ELF-1 (cell line): ENCODE measurements at regions not wholly inside any gene's neighbourhood (a gene's known extent, or its start where the extent isn't known, plus 50 kb on each side); places are given as distances from the start of the nearest gene placed in this dataset.

Source experiments
- DNase-seq: peaks from one replicate; pipeline ENCODE4 v3.0.0-alpha.2; 2016; ENCODE audit warnings: low read depth, low spot score

DNA sequence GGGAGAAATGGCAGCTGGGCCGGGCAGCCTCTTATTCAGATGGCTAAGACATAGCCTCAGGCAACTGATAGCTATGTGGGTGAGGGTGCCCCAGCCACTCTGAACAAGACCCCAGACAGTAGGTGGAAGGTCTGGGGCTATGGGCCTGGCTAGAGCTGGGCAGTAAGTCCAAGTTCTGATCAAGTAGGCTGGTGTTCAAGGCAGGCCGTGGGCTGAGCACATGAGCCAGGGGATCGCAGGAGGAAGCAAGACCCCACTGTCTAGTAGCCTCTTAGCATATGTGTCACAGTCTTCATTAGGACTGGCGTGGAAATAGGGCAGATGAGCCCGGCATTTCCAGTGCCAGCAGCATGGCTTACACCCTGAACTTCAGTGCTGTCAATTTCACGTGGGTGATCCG lies 192.1 kb downstream of the ADAMTS15 start:
- DNase-seq, result no peak

DNA sequence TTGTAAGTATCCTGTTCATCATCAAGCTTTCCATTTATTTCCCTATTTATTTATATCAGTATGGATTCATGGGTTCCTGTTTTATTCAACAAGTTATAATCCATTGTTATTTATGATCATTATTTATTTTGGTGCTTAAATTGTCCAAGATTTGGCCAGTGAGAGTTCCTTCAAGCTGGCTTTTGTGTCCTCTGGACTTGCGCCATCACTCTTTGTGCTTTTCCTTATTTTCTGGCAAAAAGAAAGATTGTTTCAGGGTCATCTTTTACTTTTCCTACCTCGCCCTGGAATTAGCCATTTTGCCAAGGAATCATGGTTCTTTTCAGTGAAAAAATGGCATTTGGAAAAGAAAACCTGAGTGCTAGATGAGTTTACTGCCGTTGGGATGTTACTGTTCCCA lies 193.4 kb downstream of the ADAMTS15 start:
- no peak for DNase-seq

DNA sequence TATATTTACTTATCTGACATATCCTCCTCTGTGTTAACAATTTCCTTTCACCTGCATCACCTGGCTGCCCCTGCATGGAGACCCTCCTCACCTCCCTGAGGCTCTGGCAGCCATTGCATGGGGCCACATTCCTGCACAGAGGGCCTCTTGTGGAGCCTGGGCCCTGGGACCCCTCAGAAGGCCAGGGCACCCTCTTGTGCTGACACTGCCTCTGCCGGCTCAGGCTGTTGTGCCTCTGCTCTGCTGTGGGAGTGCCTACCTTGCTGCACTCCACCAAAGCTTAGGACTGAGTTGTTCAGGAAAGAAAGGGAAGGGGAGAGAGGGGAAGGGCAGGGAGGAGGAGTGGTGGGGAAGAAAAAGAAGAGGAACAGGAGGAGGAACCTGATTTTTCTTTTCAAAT lies 194.5 kb downstream of the ADAMTS15 start:
- DNase-seq, result no peak

DNA sequence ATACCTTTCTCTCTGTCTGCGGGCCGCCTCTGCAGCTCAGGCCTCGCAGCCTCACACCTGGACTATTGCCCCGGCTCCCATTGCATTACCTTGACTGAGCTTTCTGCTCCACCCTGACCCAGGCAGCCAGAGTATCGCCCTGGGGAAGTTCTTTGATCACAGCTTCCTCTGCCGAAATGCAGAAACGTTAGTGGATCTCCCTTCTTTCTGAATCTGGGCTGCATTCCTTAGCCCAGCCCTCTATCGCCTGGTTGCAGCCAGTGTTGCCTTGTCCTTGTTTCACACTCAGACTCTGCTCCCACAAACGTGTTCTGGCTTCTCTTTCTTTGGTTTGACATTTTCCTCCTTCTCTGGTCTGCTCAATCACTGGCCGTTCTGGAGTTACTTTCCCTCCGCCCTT lies 195.7 kb downstream of the ADAMTS15 start:
- DNase-seq, result peak; percentile 89

DNA sequence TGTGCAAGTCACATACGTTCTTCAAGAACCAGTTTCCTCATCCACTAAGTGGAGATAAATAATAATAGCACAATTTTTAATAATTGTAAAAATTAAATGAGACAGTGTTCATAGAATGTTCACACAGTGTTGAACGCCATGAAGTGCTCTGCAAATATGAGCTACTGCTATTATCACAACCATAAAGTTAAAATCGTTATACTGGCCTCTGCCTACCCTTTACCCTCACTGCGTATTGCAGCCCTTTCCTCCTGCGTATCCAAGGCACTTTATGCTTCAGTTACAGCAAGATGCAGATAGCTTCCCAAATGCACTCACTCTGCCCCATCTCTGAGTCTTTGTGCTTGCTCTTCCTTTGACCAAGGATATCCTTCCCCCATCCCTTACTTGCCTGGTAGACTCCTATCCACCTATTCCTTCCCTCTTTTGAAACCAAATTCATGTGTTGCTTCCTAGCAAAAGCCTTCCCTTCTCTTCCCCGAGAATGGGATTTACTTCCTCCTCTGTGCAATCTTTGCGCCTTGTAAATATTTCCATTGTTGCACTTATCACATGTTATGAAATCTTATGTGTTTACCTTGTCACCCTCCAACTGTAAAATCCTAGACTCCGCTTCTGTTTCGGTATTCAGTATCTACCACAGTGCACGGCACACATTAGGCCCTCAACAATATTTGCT lies 196.9 kb downstream of the ADAMTS15 start:
- no peak for DNase-seq

DNA sequence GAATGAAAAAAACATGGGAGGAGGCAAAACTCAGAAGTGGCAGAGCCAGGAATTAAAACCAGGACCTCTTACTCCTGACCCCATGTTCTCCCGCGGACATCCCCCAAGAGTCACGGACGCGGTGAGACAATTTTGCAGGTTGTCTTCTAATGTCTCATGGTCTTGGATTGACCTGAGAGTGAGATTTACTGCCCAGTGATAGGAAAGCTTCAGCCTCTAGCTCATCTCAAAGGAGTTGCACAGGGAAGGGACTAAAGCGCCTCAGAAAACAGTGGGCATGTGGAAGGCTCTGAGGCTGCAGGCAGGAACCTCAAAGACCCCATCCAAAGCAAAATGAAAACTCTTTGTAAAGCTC lies 197.4 kb downstream of the ADAMTS15 start:
- no peak for DNase-seq

DNA sequence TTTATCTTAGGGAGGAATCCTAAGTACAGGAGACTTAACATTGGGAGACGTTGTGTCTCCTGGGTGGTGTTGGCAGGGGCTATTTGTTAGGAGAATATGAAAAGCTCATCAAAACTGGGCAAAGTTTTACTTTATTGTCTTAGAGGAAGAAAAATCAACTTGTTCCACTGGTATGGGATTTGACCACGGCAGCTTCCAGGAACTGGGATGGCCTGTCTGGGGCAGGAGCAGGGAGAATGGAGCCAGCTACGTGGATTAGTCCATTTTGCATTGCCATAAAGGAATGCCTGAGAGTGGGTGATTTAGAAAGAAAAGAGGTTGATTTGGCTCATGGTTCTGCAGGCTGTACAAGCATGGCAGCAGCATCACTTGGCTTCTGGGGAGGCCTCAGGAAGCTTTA lies 198.4 kb downstream of the ADAMTS15 start:
- no peak for DNase-seq

DNA sequence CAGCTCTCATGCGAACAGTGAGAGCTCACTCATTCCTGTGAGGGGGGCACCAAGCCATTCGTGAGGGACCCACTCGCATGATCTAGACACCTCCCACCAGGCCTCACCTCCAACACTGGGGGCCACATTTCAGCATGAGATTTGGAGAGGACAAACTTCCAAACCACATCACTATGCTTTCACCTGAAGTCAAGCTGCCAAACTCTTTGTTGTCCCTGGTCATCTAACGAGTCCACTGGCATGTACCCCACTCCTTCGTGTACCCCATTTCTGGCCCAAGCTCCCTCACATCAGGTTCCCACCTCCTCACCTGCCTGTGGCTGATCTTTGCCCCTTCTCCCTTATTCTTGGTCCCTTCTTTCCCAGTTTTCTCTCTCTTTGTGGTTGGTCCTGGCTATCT lies 198.9 kb downstream of the ADAMTS15 start:
- no peak for DNase-seq

DNA sequence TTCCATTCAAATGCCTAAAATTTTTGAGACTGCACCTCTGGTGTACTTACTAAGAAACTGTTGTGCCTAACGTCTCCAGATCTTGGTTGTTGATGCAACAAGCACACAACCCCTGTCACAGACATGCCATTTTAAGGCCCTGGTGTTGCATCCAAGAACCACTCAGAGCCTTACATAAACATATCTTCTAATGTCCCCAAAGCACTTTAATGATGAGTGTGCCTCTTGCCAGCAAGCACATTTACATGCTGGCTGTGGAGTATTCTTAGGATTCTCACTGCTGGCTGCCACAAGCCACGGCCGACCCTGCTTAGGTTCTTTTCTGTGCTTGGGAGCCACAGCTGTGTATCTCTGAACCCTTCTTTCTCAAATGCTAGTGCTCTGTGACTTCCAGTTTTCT lies 201.4 kb downstream of the ADAMTS15 start:
- no peak for DNase-seq

DNA sequence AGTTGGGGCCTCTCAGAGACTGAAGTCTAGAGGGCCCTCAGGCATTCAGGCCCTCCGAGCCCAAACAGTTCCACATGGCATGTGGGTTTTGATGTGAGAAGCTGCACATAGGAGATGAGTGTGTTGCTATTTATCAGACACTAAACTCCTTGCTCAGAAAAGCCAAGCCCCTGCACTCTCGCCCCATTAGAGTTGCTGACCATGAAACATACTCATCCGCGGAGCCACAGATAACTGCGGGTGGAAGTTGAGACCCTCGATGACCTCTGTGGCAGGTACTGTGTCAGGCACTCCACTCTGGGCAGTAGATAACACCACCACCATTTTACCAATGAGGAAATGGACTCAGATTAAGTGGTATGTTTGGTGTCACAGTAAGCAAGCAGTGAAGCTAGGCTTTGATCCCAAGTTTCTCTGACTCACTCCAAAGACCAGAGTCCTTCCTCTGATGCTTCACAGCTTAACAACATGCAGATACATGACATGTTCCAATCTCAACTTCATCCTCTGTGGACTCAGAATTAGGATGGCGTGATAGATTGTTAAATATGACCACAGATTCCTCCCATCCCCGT lies 202.1 kb downstream of the ADAMTS15 start:
- DNase-seq, result no peak

DNA sequence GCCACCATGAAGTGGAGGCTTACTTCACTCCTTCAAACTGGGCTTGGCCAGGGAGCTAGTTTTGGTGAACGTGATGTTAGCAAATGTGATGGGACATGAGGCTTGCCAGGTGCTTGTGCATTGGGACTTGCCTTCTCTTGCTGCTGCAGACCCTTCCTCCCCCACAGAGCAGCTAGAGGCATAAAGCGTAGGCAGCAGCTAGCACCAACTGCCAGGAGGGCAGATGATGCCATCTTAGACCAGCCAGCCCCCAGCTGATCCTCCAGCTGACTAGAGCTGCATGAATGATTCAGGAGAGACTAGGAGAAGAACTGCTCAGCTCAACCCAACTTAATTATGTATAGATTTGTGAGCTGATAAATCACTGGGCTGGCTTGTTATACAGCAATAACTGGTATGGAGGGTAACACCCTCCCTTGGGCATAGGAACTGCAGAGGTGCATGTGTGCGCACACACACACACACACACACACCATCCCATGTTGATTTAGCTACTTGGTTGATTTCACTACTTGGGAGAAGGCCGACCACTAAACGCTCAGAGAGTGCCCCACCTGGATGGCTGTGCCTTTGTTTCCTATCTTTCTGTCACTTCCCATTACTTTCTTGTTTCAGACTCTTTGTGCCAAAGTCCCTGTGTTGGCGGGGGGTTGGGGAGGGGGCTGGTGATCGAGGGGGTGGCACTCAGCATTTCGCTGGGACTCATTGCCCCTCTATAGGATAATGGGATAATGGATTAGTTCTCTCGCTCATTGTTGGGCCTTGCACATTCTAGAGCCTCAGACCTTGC lies 202.8 kb downstream of the ADAMTS15 start:
- DNase-seq, result no peak

DNA sequence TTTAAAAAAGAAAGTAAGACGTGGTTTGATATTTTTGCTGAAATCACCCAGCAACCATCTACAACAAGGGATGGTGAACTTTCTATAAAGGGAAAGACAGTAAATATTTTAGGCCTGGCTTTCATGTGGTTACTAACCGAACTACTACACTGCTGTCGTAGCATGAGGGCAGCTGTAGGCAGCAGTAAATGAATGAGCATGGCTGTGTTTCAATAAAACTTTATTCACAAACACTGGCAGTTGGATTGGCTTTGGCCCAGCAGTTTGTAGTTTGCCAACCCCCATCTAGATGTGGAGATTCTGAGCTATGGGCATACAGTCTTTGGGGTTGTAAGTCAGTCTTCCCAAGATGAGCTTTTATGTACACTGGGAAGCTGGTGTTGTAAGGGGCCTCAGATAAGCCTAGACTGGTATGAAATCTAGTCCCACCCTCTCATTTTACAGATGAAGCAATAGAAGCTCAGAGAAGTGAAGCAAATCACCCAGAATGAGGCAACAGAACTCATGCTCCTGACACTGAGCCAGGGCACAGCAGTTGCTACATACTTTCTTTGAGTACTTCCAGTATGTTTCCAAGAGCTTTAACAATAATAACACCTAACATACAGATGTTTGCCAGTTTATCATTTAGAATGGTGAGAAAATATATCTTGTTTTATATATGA lies 204.4 kb downstream of the ADAMTS15 start:
- no peak for DNase-seq

DNA sequence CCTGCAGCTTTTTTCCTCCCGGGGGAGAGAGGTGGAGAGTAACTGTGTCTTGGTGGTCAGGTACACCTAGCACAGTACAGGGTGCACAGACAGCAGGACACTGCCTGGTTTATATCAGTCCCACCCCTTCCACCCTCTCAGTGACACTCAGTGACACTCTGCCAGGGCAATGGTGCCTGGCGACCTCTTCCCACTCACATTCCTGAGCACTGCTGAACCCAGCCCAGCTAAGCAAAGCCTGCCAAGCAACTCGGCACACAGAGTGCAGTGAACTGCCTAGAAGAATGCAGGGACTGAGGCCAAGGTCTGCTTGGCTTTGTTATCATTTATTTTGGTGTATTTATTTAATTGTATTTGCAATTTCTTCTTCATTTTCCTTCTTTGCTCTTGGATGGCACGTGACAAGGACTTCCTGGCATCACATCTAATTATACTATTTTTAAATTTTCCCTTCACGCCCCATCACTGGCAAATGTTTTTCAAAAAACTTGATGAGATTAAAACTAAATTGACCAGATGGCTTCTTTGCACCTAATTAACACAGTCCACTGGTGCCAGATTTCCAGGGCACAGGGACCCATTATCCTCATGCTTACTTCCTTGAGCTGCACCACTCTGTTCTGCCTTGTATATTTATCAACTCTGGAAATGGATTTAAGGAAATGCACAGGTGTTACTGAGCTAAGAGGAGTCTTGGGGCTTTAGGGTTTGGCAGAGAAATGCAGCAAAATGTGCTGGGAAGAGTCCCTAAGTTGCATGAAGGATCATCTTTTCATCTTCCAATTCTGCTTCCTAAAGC lies 205.6 kb downstream of the ADAMTS15 start:
- no peak for DNase-seq

DNA sequence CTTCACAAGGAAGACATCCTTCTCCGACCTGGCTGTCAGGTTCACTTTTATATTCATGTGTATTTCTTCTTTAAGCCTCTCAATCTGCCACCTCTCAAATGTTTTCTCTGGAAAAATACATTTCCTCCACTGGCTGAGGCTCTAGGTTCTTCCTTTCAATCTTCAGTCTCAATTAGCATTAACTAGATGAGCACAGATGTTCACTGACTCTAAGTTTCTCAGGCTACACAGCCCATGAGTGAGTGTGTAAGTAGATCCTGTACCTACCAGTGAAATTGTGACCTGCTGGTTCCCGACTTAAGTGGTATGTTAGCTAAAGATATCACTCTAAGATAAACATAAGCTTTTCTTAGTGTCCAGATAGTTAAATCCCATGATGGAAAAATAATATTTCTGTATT lies 206.9 kb downstream of the ADAMTS15 start:
- DNase-seq, result no peak

DNA sequence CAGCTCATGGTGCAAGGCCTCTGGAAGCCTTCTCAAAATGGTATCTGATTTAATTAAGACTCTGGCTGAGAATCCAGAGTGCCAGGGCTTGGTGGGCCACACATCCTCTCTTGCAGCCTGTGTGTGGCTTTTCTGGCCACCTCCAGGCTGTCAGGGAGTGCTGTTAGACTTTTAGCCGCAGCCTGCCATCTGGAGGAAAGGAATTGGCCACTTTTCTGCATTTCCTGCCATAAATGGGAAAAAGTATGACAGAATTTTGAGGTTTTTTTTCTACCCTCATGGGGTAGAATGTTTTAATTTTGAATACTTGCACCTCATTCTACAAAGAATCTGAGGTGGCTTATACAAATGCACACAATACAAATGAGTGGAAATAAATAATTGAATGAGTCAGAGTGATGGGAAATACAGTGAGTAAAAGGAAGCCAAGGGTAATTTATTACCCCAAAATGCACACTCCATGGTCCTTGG lies 218.4 kb downstream of the ADAMTS15 start:
- no peak for DNase-seq

DNA sequence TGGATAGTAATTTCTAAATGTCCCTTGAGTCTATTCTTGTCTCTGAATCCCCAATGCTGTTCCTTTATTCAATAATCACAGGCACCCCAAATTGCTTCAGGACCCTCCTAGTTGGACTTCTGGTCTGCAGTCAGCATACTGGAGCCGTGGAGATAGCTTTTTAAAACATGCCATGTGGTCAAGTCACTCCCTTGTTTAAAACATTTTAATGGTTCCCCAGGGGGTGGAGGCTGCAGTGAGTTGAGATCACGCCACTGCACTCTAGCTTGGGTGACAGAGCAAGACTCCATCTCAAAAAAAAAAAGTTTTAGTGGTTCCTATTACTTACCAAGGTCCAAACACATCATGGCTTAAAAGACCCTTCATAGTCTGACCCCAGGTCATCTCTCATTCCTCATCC lies 220.3 kb downstream of the ADAMTS15 start:
- DNase-seq, result no peak

DNA sequence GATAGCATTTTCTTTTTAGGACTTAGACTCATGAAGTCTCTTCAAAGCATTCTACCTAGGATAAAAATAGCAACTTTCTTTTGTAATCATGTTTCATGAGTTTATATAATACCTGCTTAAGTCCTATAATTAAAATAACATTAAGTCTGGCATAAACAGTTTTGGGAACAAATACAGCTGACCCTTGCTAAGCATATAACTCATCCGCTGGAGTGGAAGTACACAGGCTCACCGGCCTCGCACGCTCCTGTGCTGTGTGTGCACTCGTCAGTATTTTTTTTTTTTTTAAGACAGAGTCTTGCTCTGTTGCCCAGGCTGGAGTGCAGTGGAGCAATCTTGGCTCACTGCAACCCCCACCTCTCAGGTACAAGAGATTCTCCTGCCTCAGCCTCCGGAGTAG lies 221.8 kb downstream of the ADAMTS15 start:
- no peak for DNase-seq

DNA sequence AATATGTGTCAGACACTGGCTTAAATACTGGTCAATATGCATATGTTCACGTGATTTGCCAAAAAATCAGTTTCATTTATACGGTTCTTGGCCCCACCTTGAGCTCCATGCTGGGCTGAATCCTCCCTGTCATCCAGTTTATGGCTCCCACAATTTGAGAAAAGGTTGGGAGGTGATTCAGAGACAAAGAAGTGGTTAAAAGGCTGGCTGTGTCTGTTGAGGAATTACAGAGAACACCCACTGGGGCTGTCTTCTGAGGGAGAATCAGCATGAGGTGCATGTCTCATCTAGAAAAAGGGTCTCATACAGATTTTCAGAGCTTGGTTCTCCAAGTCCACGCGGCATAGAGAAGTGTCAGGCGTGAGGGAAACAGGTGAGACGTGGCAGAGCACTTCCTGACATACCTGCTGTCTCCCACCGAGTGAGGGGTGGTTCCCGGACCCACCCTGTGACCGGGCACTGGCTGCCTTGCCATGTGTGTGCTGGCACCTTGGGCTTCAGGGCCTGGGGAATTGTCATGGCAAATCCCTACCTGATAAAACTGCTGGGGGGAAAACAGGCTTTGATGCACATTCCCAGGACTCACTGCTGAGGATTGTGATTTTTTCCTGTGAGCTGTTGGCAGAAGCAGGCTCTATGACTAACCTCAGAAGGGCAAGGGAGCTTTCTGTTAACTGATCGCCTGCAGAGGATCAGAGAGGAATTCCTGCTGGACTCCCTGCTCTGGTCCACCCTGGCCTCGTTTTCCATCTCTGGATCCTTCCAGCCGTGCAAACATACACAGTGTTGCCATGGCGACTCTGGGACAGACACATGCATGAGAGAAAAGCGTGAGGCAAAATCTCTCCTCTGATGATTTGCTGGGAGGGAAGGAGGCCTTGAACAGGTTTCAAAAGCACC lies 223.6 kb downstream of the ADAMTS15 start:
- peak; percentile 84 for DNase-seq

DNA sequence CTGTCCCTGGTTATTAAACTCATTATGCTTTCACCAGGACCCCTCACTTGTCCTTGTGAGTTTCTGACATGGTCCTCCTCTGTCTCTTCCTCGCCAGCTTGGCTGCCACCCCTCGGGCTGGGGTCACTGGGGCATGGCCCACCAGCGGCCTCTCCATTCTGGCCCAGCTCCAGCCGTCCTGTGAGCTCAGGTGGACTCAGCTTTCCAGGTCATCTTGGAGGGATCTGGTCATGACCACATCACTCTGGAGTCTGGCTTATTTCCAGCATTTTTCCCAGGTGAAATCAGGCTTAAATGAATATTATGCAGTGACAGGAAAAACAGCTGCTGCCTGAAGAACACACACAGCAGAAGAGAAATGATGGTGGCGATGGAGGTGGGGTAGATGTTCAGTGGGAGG lies 224.5 kb downstream of the ADAMTS15 start:
- no peak for DNase-seq

DNA sequence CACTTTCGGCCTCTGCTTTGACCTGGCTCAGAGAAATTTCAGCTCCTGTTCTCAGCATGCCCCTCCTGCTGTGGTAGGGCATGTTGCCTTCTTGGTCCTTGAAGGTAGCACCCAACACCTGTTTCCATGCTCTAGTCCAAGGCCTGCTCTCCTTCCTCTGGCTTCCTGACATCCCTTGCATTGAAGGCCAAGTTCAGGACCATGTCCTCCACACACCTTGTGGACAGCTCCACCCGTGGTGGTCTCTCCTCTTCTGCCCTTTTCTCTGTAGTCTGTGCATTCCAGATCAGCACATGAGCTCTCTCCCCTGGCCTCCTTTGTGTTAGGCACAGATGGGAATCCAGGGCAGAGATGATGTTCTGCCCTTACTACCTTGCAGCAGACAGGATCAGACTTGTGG lies 225.3 kb downstream of the ADAMTS15 start:
- no peak for DNase-seq
